ENCODE measurements at regions not wholly inside any gene's neighbourhood (a gene's known extent, or its start where the extent isn't known, plus 50 kb on each side); places are given as distances from the start of the nearest gene placed in this dataset.

DNA sequence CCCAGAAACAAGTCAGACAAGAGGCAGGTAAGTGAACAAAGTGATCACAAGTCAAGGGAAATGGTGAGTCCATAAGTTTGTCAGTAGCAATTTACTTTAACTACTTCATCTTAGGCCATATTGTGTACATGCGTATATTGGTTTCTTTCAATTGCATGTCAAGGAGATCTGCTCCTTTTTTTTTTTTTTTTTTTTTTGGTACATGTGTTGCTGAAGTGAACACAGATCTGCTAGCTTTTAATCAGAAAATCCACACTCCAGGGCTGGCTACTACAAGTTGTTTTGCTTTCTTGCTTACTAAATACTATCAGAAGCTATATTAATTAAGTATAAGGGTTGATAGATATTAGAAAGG, 985.1 kb downstream of the TSN start:
- H3K36me3 ChIP-seq (replicated peaks in 1 of 2; ENCODE audit: control insufficient read depth in 1 of 2, insufficient read depth in 2 of 2, low read length in 2 of 2): no peaks in the 10 kb centered on the region
- Mint-ChIP-seq H3K4me1 (peaks cover 9% of the 10 kb centered on the region), H3K9me3 (peaks cover 0 to 7% (median 2%) of the 10 kb centered on the region in 7 donors), H3K27me3 (ENCODE audit: low read depth in 3 of 3) (no peaks in the 10 kb centered on the region), H3K27ac (no peak overlapping the region), H3K36me3 (no peaks in the 10 kb centered on the region), H3K4me3 (no peak overlapping the region)
- peaks cover 6% of the 10 kb centered on the region in 2 donors for H3K4me1 ChIP-seq (ENCODE audit: control insufficient read depth in 1 of 2, insufficient read depth in 2 of 2, low read length in 2 of 2)
- H3K9me3 ChIP-seq (replicated peaks in 1 of 2; ENCODE audit: control insufficient read depth in 1 of 2, insufficient read depth in 1 of 2, low read length in 2 of 2): no peaks in the 10 kb centered on the region
- H4K20me1 ChIP-seq (ENCODE audit: insufficient read depth, low read length): no peaks in the 10 kb centered on the region
- no peak overlapping the region for H2AFZ ChIP-seq (ENCODE audit: insufficient read depth, low read depth, low read length, poor library complexity, severe bottlenecking)
- DNase-seq: no peak
- H3K27ac ChIP-seq (ENCODE audit: low read depth in 1 of 2, low read length in 2 of 2): no peak overlapping the region
- TF ChIP-seq CTCF (IDR thresholded peaks at IDR 0.05): no peak
- no peak overlapping the region for H3K9ac ChIP-seq (ENCODE audit: insufficient read depth, low read length, poor library complexity, severe bottlenecking)
- H3K4me3 ChIP-seq (replicated peaks in 1 of 3; ENCODE audit: low read depth in 2 of 3, low read length in 3 of 3): no peak overlapping the region
- intact Hi-C loops (cut with micrococcal nuclease): no loop called here
- no CpG with 5 or more reads among the region's 1 CpG for WGBS (ENCODE audit: insufficient coverage)
- no peaks in the 10 kb centered on the region for H3K27me3 ChIP-seq (ENCODE audit: control insufficient read depth in 2 of 2, insufficient read depth in 2 of 2, low read length in 2 of 2)
- no peaks in the 10 kb centered on the region for H3K79me2 ChIP-seq (ENCODE audit: insufficient read depth, low read length)
- H3K4me2 ChIP-seq (replicated peaks; ENCODE audit: extremely low read depth, low read length, poor library complexity, severe bottlenecking): no peak overlapping the region

DNA sequence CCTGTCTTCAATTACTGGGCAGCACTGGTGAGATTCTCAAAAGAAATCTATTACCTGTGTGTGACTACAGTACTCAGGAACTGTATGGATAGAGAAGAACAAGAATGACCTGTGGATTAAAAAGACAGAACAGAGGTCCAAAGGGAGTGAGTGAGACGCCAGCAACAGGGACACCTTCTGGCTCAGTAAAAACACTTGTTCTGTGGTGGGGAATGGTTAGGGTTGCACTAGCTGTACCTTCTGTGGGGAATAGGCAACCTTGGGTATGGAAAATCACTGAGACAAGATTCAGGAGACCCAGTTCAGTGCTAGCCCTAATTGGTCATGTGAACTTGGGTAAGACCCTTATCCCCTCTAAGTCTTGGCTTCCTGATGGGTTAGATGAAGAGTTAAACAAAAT, 986.0 kb downstream of the TSN start:
- Histone ChIP-seq H3K4me3 (replicated peaks in 1 of 3; ENCODE audit: low read depth in 2 of 3, low read length in 3 of 3) (no peak overlapping the region), H3K4me2 (replicated peaks; ENCODE audit: extremely low read depth, low read length, poor library complexity, severe bottlenecking) (no peak overlapping the region), H3K9ac (ENCODE audit: insufficient read depth, low read length, poor library complexity, severe bottlenecking) (no peak overlapping the region), H4K20me1 (ENCODE audit: insufficient read depth, low read length) (no peaks in the 10 kb centered on the region), H3K79me2 (ENCODE audit: insufficient read depth, low read length) (no peaks in the 10 kb centered on the region), H3K27me3 (ENCODE audit: control insufficient read depth in 2 of 2, insufficient read depth in 2 of 2, low read length in 2 of 2) (no peaks in the 10 kb centered on the region), H3K27ac (ENCODE audit: low read depth in 1 of 2, low read length in 2 of 2) (no peak overlapping the region), H3K36me3 (replicated peaks in 1 of 2; ENCODE audit: control insufficient read depth in 1 of 2, insufficient read depth in 2 of 2, low read length in 2 of 2) (no peaks in the 10 kb centered on the region), H3K9me3 (replicated peaks in 1 of 2; ENCODE audit: control insufficient read depth in 1 of 2, insufficient read depth in 1 of 2, low read length in 2 of 2) (no peaks in the 10 kb centered on the region), H2AFZ (ENCODE audit: insufficient read depth, low read depth, low read length, poor library complexity, severe bottlenecking) (no peak overlapping the region), H3K4me1 (ENCODE audit: control insufficient read depth in 1 of 2, insufficient read depth in 2 of 2, low read length in 2 of 2) (peaks cover 6% of the 10 kb centered on the region in 2 donors)
- no peak for TF ChIP-seq CTCF (IDR thresholded peaks at IDR 0.05)
- H3K27me3 Mint-ChIP-seq (ENCODE audit: low read depth in 3 of 3): no peaks in the 10 kb centered on the region
- H3K27ac Mint-ChIP-seq: no peak overlapping the region
- H3K4me1 Mint-ChIP-seq: peaks cover 9% of the 10 kb centered on the region
- intact Hi-C loops (cut with micrococcal nuclease): no loop called here
- peaks cover 0 to 5% (median 1%) of the 10 kb centered on the region in 7 donors for H3K9me3 Mint-ChIP-seq
- H3K36me3 Mint-ChIP-seq: no peaks in the 10 kb centered on the region
- DNase-seq: no peak
- no peak overlapping the region for H3K4me3 Mint-ChIP-seq
- 82% methylated on average over 1 of the region's 1 CpG for WGBS (ENCODE audit: insufficient coverage)
